DMS153 treated with DMSO at 0.1 percent for 48 hours (cell line): ENCODE measurements at regions not wholly inside any gene's neighbourhood (a gene's known extent, or its start where the extent isn't known, plus 50 kb on each side); places are given as distances from the start of the nearest gene placed in this dataset.

Experiments used
- DNase-seq: peaks from one replicate; lab custom pipeline; 2025; ENCODE audit not compliant: unreplicated experiment; lab: John Stamatoyannopoulos, UW

DNA sequence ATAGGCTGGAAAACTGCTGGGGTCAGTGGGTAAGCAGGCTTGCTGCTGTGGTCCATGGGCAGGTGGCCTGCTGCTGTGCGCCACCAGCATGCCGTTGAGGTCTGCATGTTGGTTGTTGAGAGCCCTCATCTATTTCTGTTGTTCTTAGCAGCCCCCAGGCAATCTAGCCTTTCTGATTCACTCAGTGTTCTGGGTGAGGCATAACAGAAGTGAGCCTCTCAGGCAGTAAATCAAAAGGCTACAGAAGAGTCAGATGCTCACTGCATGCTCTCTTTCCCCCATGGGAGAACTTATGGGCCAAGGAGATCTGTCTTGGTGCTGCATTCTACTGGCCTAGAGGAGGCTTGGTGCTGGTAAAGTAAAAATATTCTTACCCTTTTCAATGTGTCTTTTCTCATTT, 67.8 kb upstream of the ATP10A start:
- DNase-seq, result no peak
